SK-N-SH (cell line): ENCODE measurements at regions not wholly inside any gene's neighbourhood (a gene's known extent, or its start where the extent isn't known, plus 50 kb on each side); places are given as distances from the start of the nearest gene placed in this dataset.

Source experiments
- CTCF ChIP-seq: fragments of 200-600 bp; sonication (generic); IDR thresholded peaks from 2 replicates; pipeline ENCODE4 v1.6.1; 2017; ENCODE audit warnings: antibody characterized with exemption, mild to moderate bottlenecking, moderate library complexity
- MAX ChIP-seq: IDR thresholded peaks from 2 replicates; pipeline ENCODE4 v1.4.0; 2012; ENCODE audit warnings: low read depth
- POLR2AphosphoS5 ChIP-seq: IDR thresholded peaks from 2 replicates; pipeline ENCODE4 v1.6.1; 2012; ENCODE audit warnings: low read depth, low read length
- RAD21 ChIP-seq: IDR thresholded peaks from 2 replicates; pipeline ENCODE4 v1.6.1; 2012; ENCODE audit warnings: mild to moderate bottlenecking, low read length
- RXRA ChIP-seq: IDR thresholded peaks from 2 replicates; pipeline ENCODE4 v1.4.0; 2012; ENCODE audit warnings: low read depth, mild to moderate bottlenecking, borderline replicate concordance
- TEAD4 ChIP-seq: IDR thresholded peaks from 2 replicates; pipeline ENCODE4 v1.4.0; 2012; ENCODE audit warnings: mild to moderate bottlenecking, borderline replicate concordance; ENCODE audit not compliant: insufficient read depth
- USF2 ChIP-seq: fragments of 150-350 bp; IDR thresholded peaks from 2 replicates; pipeline ENCODE4 v1.6.1; 2017; ENCODE audit warnings: antibody characterized with exemption, low read length, low read depth, borderline replicate concordance
- TF ChIP-seq, protein P1 (sequence below): IDR thresholded peaks from 2 replicates; pipeline ENCODE4 v1.6.1; 2012; ENCODE audit warnings: mild to moderate bottlenecking, low read depth, low read length, moderate library complexity

- TF ChIP-seq TEAD4: no peak
- no peak for TF ChIP-seq CTCF
- no peak for TF ChIP-seq RXRA
- no peak for TF ChIP-seq USF2
- TF ChIP-seq, protein P1, sequence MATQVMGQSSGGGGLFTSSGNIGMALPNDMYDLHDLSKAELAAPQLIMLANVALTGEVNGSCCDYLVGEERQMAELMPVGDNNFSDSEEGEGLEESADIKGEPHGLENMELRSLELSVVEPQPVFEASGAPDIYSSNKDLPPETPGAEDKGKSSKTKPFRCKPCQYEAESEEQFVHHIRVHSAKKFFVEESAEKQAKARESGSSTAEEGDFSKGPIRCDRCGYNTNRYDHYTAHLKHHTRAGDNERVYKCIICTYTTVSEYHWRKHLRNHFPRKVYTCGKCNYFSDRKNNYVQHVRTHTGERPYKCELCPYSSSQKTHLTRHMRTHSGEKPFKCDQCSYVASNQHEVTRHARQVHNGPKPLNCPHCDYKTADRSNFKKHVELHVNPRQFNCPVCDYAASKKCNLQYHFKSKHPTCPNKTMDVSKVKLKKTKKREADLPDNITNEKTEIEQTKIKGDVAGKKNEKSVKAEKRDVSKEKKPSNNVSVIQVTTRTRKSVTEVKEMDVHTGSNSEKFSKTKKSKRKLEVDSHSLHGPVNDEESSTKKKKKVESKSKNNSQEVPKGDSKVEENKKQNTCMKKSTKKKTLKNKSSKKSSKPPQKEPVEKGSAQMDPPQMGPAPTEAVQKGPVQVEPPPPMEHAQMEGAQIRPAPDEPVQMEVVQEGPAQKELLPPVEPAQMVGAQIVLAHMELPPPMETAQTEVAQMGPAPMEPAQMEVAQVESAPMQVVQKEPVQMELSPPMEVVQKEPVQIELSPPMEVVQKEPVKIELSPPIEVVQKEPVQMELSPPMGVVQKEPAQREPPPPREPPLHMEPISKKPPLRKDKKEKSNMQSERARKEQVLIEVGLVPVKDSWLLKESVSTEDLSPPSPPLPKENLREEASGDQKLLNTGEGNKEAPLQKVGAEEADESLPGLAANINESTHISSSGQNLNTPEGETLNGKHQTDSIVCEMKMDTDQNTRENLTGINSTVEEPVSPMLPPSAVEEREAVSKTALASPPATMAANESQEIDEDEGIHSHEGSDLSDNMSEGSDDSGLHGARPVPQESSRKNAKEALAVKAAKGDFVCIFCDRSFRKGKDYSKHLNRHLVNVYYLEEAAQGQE: no peak
- TF ChIP-seq MAX: no peak
- TF ChIP-seq POLR2AphosphoS5: no peak
- TF ChIP-seq RAD21: no peak
These were observed 173.7 kb downstream of the CARTPT start for GRCh38 chr5:71892641-71893365.
